GM18498 (cell line): ENCODE measurements at regions not wholly inside any gene's neighbourhood (a gene's known extent, or its start where the extent isn't known, plus 50 kb on each side); places are given as distances from the start of the nearest gene placed in this dataset.
"Not testable (repeated sequence)": the region's sequence is repeated elsewhere in the genome, so short reads cannot be mapped to it uniquely, and the experiment has no call there.

Source experiments
- ATAC-seq: cut with Tn5 transposase; IDR thresholded peaks from one replicate; pipeline ENCODE4 v1.9.1; 2021; ENCODE audit warnings: mild to moderate bottlenecking, moderate library complexity; ENCODE audit not compliant: unreplicated experiment

GRCh38 chr6:74534465-74535211 is 671.2 kb downstream of the COL12A1 start:
- ATAC-seq = no peak

- ATAC-seq = no peak
Observed at GRCh38 chr6:74519163-74519562, 686.7 kb downstream of the COL12A1 start.

GRCh38 chr6:74518035-74518434 is 687.8 kb downstream of the COL12A1 start:
- no peak for ATAC-seq

- no peak for ATAC-seq
Observed at GRCh38 chr6:74510878-74511277, 695.0 kb downstream of the COL12A1 start.

GRCh38 chr6:74507649-74508048 is 698.2 kb downstream of the COL12A1 start:
- ATAC-seq = no peak

- ATAC-seq = no peak
Observed at GRCh38 chr6:74505391-74505790, 700.5 kb downstream of the COL12A1 start.

- no peak for ATAC-seq
Observed at GRCh38 chr6:74504941-74505340, 700.9 kb downstream of the COL12A1 start.

GRCh38 chr6:74492587-74492986 is 713.3 kb downstream of the COL12A1 start:
- ATAC-seq = no peak

- ATAC-seq = peak; percentile 70
Observed at GRCh38 chr6:74491844-74492374, 713.9 kb downstream of the COL12A1 start.

GRCh38 chr6:74488726-74489125 is 717.1 kb downstream of the COL12A1 start:
- ATAC-seq = not testable (repeated sequence)

- ATAC-seq = no peak
Observed at GRCh38 chr6:74482180-74482579, 723.7 kb downstream of the COL12A1 start.

GRCh38 chr6:74480561-74480960 is 725.3 kb downstream of the COL12A1 start:
- ATAC-seq = no peak

GRCh38 chr6:74479960-74480359 is 725.9 kb downstream of the COL12A1 start:
- ATAC-seq = no peak

GRCh38 chr6:74479420-74479819 is 726.4 kb downstream of the COL12A1 start:
- ATAC-seq = no peak

GRCh38 chr6:74474046-74474445 is 731.8 kb downstream of the COL12A1 start:
- ATAC-seq = not testable (repeated sequence)

GRCh38 chr6:74468552-74468951 is 737.3 kb downstream of the COL12A1 start:
- ATAC-seq = not testable (repeated sequence)

- no peak for ATAC-seq
Observed at GRCh38 chr6:74467533-74468215, 738.2 kb downstream of the COL12A1 start.

GRCh38 chr6:74466572-74466971 is 739.3 kb downstream of the COL12A1 start:
- no peak for ATAC-seq

- ATAC-seq = no peak
Observed at GRCh38 chr6:74459260-74459659, 746.6 kb downstream of the COL12A1 start.

GRCh38 chr6:74458536-74458935 is 747.3 kb downstream of the COL12A1 start:
- ATAC-seq = no peak

GRCh38 chr6:74455786-74456185 is 750.1 kb downstream of the COL12A1 start:
- no peak for ATAC-seq

GRCh38 chr6:74451953-74452352 is 753.9 kb downstream of the COL12A1 start:
- ATAC-seq = no peak
